HCT116 (cell line): ENCODE measurements at regions not wholly inside any gene's neighbourhood (a gene's known extent, or its start where the extent isn't known, plus 50 kb on each side); places are given as distances from the start of the nearest gene placed in this dataset.
"Not testable (repeated sequence)": the region's sequence is repeated elsewhere in the genome, so short reads cannot be mapped to it uniquely, and the experiment has no call there.

Experiments used
- ATAC-seq: fragments of 200-7000 bp; cut with Tn5 transposase; 2 replicates; pipeline ENCODE4 v1.9.1; 2020; ENCODE audit warnings: mild to moderate bottlenecking, moderate library complexity
- BruUV-seq: library from RNA; stranded (reverse); fragments of 400-500 nt; replicated peaks from 2 replicates; lab custom pipeline; 2021; lab: Mats Ljungman, UMichigan
- CTCF ChIA-PET: fragments of 300-600 bp; sonication (Branson Sonifier 250); formaldehyde crosslinking; loops from one replicate; lab custom pipeline; 2021; ENCODE audit warnings: antibody characterized with exemption; lab: Charles Lee
- POLR2A ChIA-PET: fragments of 300-600, 350-600 bp; sonication (Branson Sonifier 250); formaldehyde crosslinking; loops from one replicate; lab custom pipeline; 2021; ENCODE audit warnings: antibody characterized with exemption; lab: Charles Lee
- RAD21 ChIA-PET, 2 experiments: fragments of 300-600 bp; sonication (Branson Sonifier 250); formaldehyde crosslinking; loops; one replicate each; lab custom pipeline; 2023; ENCODE audit warnings: low total read pairs in 2 of 2; ENCODE audit not compliant: uncharacterized antibody in 2 of 2, unreplicated experiment in 2 of 2, low non-redundant PET in 1 of 2; lab: Charles Lee
- DNase-seq: peaks from one replicate; pipeline ENCODE4 v3.0.0-alpha.2; 2010; ENCODE audit warnings: low read depth, low spot score
- H2AFZ ChIP-seq: fragments of 200-600 bp; shearing (Covaris generic), sonication (generic); 2 replicates; pipeline ENCODE4 v1.6.1; 2017; ENCODE audit warnings: low read depth, mixed run types, mixed read lengths, antibody characterized with exemption, low read length; ENCODE audit not compliant: poor library complexity, severe bottlenecking
- H3K27ac ChIP-seq: 2 replicates; pipeline ENCODE4 v1.5.1; 2012; ENCODE audit warnings: low read depth, low read length
- H3K27me3 ChIP-seq: fragments of 200-600 bp; sonication (generic); 2 replicates; pipeline ENCODE4 v1.6.1; 2016; ENCODE audit warnings: mixed run types, low read length, mixed read lengths; ENCODE audit not compliant: insufficient read depth
- H3K36me3 ChIP-seq, 2 experiments: fragments of 200-500 bp in 1 of 2; fragments of 200-600 bp in 1 of 2; sonication (Bioruptor generic) in 1 of 2; sonication (generic) in 1 of 2; 2 replicates each; pipeline versions ENCODE4 v1.5.1 to v1.6.1; 2014 to 2016; ENCODE audit warnings: low read length in 2 of 2, inconsistent platforms in 1 of 2, mixed read lengths in 1 of 2, mixed run types in 1 of 2; ENCODE audit not compliant: insufficient read depth in 2 of 2, control insufficient read depth in 1 of 2
- H3K4me1 ChIP-seq, 2 experiments: fragments of 200-600 bp in 1 of 2; sonication (generic) in 1 of 2; 2 replicates each; pipeline versions ENCODE4 v1.5.1 to v1.6.1; 2012 to 2017; ENCODE audit warnings: low read length in 2 of 2, inconsistent platforms in 1 of 2, mild to moderate bottlenecking in 1 of 2, mixed read lengths in 1 of 2, mixed run types in 1 of 2, moderate library complexity in 1 of 2; ENCODE audit not compliant: insufficient read depth in 2 of 2, control insufficient read depth in 1 of 2
- H3K4me2 ChIP-seq: fragments of 200-600 bp; sonication (generic); 2 replicates; pipeline ENCODE4 v1.6.1; 2017; ENCODE audit warnings: mixed run types, low read length, mixed read lengths
- H3K4me3 ChIP-seq, 2 experiments: fragments of 200-600 bp in 1 of 2; sonication (generic) in 1 of 2; replicated peaks in 1 of 2; 2 replicates each; pipeline ENCODE4 v1.5.1; 2011 to 2016; ENCODE audit warnings: low read length in 2 of 2, control low read depth in 1 of 2, low read depth in 1 of 2, mild to moderate bottlenecking in 1 of 2, mixed read lengths in 1 of 2, mixed run types in 1 of 2
- H3K79me2 ChIP-seq: fragments of 200-600 bp; sonication (generic); 2 replicates; pipeline ENCODE4 v1.6.1; 2017; ENCODE audit warnings: mild to moderate bottlenecking, mixed run types, low read length, moderate library complexity, mixed read lengths; ENCODE audit not compliant: insufficient read depth
- H3K9ac ChIP-seq: fragments of 200-600 bp; sonication (generic); 2 replicates; pipeline ENCODE4 v1.6.1; 2016; ENCODE audit warnings: low read length, mixed read lengths
- H3K9me2 ChIP-seq: fragments of 200-600 bp; sonication (generic), shearing (Covaris generic); 2 replicates; pipeline ENCODE4 v1.6.1; 2017; ENCODE audit warnings: mixed run types, mild to moderate bottlenecking, moderate library complexity; ENCODE audit not compliant: insufficient read depth
- H3K9me3 ChIP-seq, 2 experiments: fragments of 200-500 bp in 1 of 2; fragments of 200-600 bp in 1 of 2; sonication (Bioruptor generic) in 1 of 2; sonication (generic) in 1 of 2; 2 replicates each; pipeline ENCODE4 v1.6.1; 2014 to 2017; ENCODE audit warnings: low read length in 2 of 2, mixed read lengths in 2 of 2, inconsistent platforms in 1 of 2, low read depth in 1 of 2, mild to moderate bottlenecking in 1 of 2, mixed run types in 1 of 2, moderate library complexity in 1 of 2; ENCODE audit not compliant: control insufficient read depth in 1 of 2, insufficient read depth in 1 of 2
- H4K20me1 ChIP-seq: fragments of 200-600 bp; sonication (generic), shearing (Covaris generic); 2 replicates; pipeline ENCODE4 v1.6.1; 2017; ENCODE audit warnings: mixed run types, mild to moderate bottlenecking, moderate library complexity; ENCODE audit not compliant: insufficient read depth
- CTCF ChIP-seq, 3 experiments: fragments of 200-600 bp in 1 of 3; sonication (generic) in 1 of 3; IDR thresholded peaks in 2 of 3; conservative IDR thresholded peaks in 1 of 3; 2 replicates each; pipeline ENCODE4 v1.5.1; 2012 to 2017; ENCODE audit warnings: low read depth in 2 of 3, low read length in 2 of 3, antibody characterized with exemption in 1 of 3, borderline replicate concordance in 1 of 3, control low read depth in 1 of 3, mild to moderate bottlenecking in 1 of 3, mixed read lengths in 1 of 3, mixed run types in 1 of 3, moderate library complexity in 1 of 3; ENCODE audit not compliant: insufficient read depth in 1 of 3
- ELF1 ChIP-seq: IDR thresholded peaks from 2 replicates; pipeline ENCODE4 v1.6.1; 2012; ENCODE audit warnings: low read depth, borderline replicate concordance
- RAD21 ChIP-seq: IDR thresholded peaks from 2 replicates; pipeline ENCODE4 v1.6.1; 2012; ENCODE audit warnings: low read depth, mild to moderate bottlenecking
- ZNF274 ChIP-seq: fragments of 200-500 bp; sonication (Bioruptor generic); IDR thresholded peaks from 2 replicates; pipeline ENCODE4 v1.6.1; 2014; ENCODE audit warnings: mild to moderate bottlenecking, low read depth, low read length, inconsistent platforms
- intact Hi-C: fragments of 100-400 bp; cut with micrococcal nuclease; formaldehyde crosslinking; loops from 2 replicates; pipeline ENCODE4 v1.10.0; 2022

GRCh38 chr4:169840554-169840953 lies 82.8 kb upstream of the HPF1 start:
- RAD21 ChIA-PET, result no interaction called here
- ATAC-seq (no peak), DNase-seq (no peak)
- POLR2A ChIA-PET, result no interaction called here
- no peak overlapping the region for H3K27ac ChIP-seq
- H3K9ac ChIP-seq, result no peak overlapping the region
- H2AFZ ChIP-seq, result no peak overlapping the region
- intact Hi-C loops, result no loop called here
- no peaks in the 10 kb centered on the region for H4K20me1 ChIP-seq
- H3K4me3 ChIP-seq, result no peak overlapping the region
- CTCF ChIA-PET, result no interaction called here
- BruUV-seq, result no TSS peak
- no peaks in the 10 kb centered on the region for H3K9me3 ChIP-seq
- no peaks in the 10 kb centered on the region for H3K4me1 ChIP-seq
- H3K4me2 ChIP-seq, result no peak overlapping the region
- 0 out of 2 replicates have a peak, but pooled peaks cover 3% of the 10 kb centered on the region for H3K27me3 ChIP-seq
- no peaks in the 10 kb centered on the region for H3K79me2 ChIP-seq
- no peaks in the 10 kb centered on the region for H3K9me2 ChIP-seq
- TF ChIP-seq ZNF274 (no peak), ELF1 (no peak), RAD21 (no peak), CTCF (IDR thresholded peaks at IDR 0.05 in 2 of 3, conservative IDR thresholded peaks at IDR 0.05 in 1 of 3; ENCODE audit: borderline replicate concordance in 1 of 3, insufficient read depth in 1 of 3, low read depth in 2 of 3, low read length in 2 of 3) (no peak)
- H3K36me3 ChIP-seq, result no peaks in the 10 kb centered on the region

DNA sequence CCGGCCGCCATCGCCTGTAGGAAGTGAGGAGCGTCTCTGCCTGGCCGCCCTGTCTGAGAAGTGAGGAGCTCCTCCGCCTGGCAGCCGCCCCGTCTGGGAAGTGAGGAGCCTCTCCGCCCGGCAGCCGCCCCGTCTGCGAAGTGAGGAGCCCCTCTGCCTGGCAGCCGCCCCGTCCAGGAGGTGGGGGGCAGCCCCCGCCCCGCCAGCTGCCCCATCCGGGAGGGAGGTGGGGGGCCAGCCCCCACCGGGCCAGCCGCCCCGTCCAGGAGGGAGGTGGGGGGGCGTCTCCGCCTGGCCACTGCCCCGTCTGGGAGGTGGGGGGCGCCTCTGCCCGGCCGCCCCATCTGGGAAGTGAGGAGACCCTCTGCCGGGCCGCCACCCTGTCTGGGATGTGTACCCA lies 70.6 kb upstream of the HPF1 start:
- BruUV-seq, RAD21 ChIA-PET: not testable (repeated sequence)

More for the DNA sequence above, 70.6 kb upstream of the HPF1 start:
- H3K9me3 ChIP-seq, H3K4me2 ChIP-seq, H3K79me2 ChIP-seq, H3K27me3 ChIP-seq, H3K9me2 ChIP-seq, H2AFZ ChIP-seq, H3K4me3 ChIP-seq, H3K9ac ChIP-seq, DNase-seq, H3K4me1 ChIP-seq, H3K36me3 ChIP-seq, H3K27ac ChIP-seq, CTCF ChIA-PET, POLR2A ChIA-PET, intact Hi-C loops, ATAC-seq, H4K20me1 ChIP-seq: not testable (repeated sequence)
